ENCODE measurements at regions not wholly inside any gene's neighbourhood (a gene's known extent, or its start where the extent isn't known, plus 50 kb on each side); places are given as distances from the start of the nearest gene placed in this dataset.

DNA sequence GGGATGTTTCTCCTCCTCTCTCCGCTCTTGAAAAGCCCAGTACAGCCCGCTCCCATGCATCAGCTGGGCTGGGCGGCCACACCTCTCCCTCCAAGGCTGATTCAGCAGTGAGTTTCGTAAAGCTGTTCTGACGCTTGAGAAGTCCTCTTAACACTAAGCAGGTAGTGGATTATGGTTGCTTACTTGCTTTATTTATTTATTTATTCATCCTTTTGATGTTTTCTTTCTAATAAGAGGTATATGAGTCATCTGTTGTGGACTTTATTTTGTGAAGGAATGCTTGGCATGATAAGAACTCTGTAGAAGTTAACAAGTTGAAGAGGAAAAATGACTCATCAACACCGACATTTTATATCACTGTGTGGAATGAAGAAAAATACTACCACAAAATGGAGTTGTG is 285.0 kb downstream of the SQOR start:
- H3K36me3 Mint-ChIP-seq (ENCODE audit: low read depth, unreplicated experiment), result no peaks in the 10 kb centered on the region
- peaks cover 7% of the 10 kb centered on the region for H3K4me1 Mint-ChIP-seq (ENCODE audit: low read depth, unreplicated experiment)
- Histone ChIP-seq H3K79me2 (ENCODE audit: insufficient read depth, low read length) (no peaks in the 10 kb centered on the region), H3K27ac (ENCODE audit: low read depth, low read length) (no peak overlapping the region), H2AFZ (ENCODE audit: low read depth, low read length) (no peak overlapping the region), H3K4me2 (ENCODE audit: low read length) (no peak overlapping the region), H3K4me1 (ENCODE audit: insufficient read depth, low read length) (peaks cover 3% of the 10 kb centered on the region), H3K27me3 (ENCODE audit: insufficient read depth, low read length) (no peaks in the 10 kb centered on the region), H3K9ac (ENCODE audit: low read length) (no peak overlapping the region), H3K36me3 (ENCODE audit: insufficient read depth, low read length) (no peaks in the 10 kb centered on the region), H3K9me3 (ENCODE audit: insufficient read depth, low read depth, low read length) (peaks cover 2% of the 10 kb centered on the region), H3K4me3 (ENCODE audit: insufficient read depth, low read depth, low read length) (no peak overlapping the region), H4K20me1 (ENCODE audit: insufficient read depth, low read length) (no peaks in the 10 kb centered on the region)
- H3K27me3 Mint-ChIP-seq (ENCODE audit: low read depth, unreplicated experiment), result no peaks in the 10 kb centered on the region
- TF ChIP-seq EZH2 (IDR thresholded peaks at IDR 0.05; ENCODE audit: insufficient read depth, low read length), result no peak
- TF ChIP-seq, protein P1, sequence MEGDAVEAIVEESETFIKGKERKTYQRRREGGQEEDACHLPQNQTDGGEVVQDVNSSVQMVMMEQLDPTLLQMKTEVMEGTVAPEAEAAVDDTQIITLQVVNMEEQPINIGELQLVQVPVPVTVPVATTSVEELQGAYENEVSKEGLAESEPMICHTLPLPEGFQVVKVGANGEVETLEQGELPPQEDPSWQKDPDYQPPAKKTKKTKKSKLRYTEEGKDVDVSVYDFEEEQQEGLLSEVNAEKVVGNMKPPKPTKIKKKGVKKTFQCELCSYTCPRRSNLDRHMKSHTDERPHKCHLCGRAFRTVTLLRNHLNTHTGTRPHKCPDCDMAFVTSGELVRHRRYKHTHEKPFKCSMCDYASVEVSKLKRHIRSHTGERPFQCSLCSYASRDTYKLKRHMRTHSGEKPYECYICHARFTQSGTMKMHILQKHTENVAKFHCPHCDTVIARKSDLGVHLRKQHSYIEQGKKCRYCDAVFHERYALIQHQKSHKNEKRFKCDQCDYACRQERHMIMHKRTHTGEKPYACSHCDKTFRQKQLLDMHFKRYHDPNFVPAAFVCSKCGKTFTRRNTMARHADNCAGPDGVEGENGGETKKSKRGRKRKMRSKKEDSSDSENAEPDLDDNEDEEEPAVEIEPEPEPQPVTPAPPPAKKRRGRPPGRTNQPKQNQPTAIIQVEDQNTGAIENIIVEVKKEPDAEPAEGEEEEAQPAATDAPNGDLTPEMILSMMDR (IDR thresholded peaks at IDR 0.05; ENCODE audit: insufficient read depth, low read depth, low read length), result no peak
- FAIRE-seq (no peak), DNase-seq (ENCODE audit: low read depth) (peak; percentile 71)
- H3K27ac Mint-ChIP-seq (ENCODE audit: unreplicated experiment), result peak overlapping the region; percentile 77
- no peak overlapping the region for H3K4me3 Mint-ChIP-seq (ENCODE audit: unreplicated experiment)
- peaks cover 2% of the 10 kb centered on the region for H3K9me3 Mint-ChIP-seq (ENCODE audit: unreplicated experiment)

DNA sequence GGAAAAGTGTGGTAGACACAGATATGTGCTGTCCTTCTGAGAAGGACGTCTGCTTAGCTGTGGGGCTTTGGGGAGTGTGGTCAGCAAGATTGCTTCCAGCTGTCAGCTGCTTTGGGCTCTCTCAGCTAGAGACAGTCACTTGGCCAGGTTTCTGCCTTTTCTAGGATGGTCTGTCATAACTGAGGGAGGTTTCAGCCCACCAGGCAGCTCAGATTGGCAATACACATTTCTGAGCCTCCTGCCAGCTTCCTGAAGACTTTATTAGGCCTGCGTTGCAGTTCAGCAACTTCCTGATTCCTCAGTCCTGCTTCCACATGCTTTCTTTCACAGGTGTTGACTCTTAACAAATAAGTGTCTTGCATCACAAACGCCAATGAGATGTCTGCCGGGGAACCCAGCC is 286.5 kb downstream of the SQOR start:
- no peaks in the 10 kb centered on the region for H3K36me3 Mint-ChIP-seq (ENCODE audit: low read depth, unreplicated experiment)
- Histone ChIP-seq H3K9ac (ENCODE audit: low read length) (no peak overlapping the region), H4K20me1 (ENCODE audit: insufficient read depth, low read length) (no peaks in the 10 kb centered on the region), H2AFZ (ENCODE audit: low read depth, low read length) (peak overlapping the region; percentile 47), H3K9me3 (ENCODE audit: insufficient read depth, low read depth, low read length) (peaks cover 2% of the 10 kb centered on the region), H3K36me3 (ENCODE audit: insufficient read depth, low read length) (no peaks in the 10 kb centered on the region), H3K27me3 (ENCODE audit: insufficient read depth, low read length) (no peaks in the 10 kb centered on the region), H3K79me2 (ENCODE audit: insufficient read depth, low read length) (no peaks in the 10 kb centered on the region), H3K4me3 (ENCODE audit: insufficient read depth, low read depth, low read length) (no peak overlapping the region), H3K4me2 (ENCODE audit: low read length) (no peak overlapping the region), H3K27ac (ENCODE audit: low read depth, low read length) (no peak overlapping the region), H3K4me1 (ENCODE audit: insufficient read depth, low read length) (peaks cover 3% of the 10 kb centered on the region)
- DNase-seq (ENCODE audit: low read depth), result no peak
- peaks cover 2% of the 10 kb centered on the region for H3K9me3 Mint-ChIP-seq (ENCODE audit: unreplicated experiment)
- H3K4me3 Mint-ChIP-seq (ENCODE audit: unreplicated experiment), result no peak overlapping the region
- peak overlapping the region; percentile 58 for H3K27ac Mint-ChIP-seq (ENCODE audit: unreplicated experiment)
- H3K4me1 Mint-ChIP-seq (ENCODE audit: low read depth, unreplicated experiment), result peaks cover 7% of the 10 kb centered on the region
- TF ChIP-seq, protein P1 (IDR thresholded peaks at IDR 0.05; ENCODE audit: insufficient read depth, low read depth, low read length), result no peak
- FAIRE-seq, result no peak
- no peaks in the 10 kb centered on the region for H3K27me3 Mint-ChIP-seq (ENCODE audit: low read depth, unreplicated experiment)

DNA sequence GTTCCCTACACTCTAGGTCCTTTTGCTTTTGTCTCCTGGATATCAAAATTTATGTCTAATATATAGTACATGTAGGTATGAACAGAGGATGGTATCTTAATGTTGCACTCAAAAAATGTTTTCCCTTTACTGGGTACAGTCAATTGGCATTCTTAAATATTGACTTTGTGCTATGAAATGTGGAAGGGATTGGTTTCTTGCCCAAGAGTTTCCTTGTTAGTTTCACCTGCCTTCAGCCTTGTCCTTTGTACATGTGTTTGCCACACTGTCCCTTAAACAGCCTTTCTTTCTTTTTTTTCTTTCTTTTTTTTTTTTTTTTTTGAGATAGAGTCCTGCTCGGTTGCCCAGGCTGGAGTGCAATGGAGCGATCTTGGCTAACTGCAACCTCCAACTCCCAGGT is 287.1 kb downstream of the SQOR start:
- Histone ChIP-seq H3K4me3 (ENCODE audit: insufficient read depth, low read depth, low read length) (no peak overlapping the region), H3K27me3 (ENCODE audit: insufficient read depth, low read length) (no peaks in the 10 kb centered on the region), H3K9ac (ENCODE audit: low read length) (no peak overlapping the region), H3K27ac (ENCODE audit: low read depth, low read length) (no peak overlapping the region), H4K20me1 (ENCODE audit: insufficient read depth, low read length) (no peaks in the 10 kb centered on the region), H3K79me2 (ENCODE audit: insufficient read depth, low read length) (no peaks in the 10 kb centered on the region), H3K36me3 (ENCODE audit: insufficient read depth, low read length) (no peaks in the 10 kb centered on the region), H2AFZ (ENCODE audit: low read depth, low read length) (no peak overlapping the region), H3K4me1 (ENCODE audit: insufficient read depth, low read length) (peaks cover 3% of the 10 kb centered on the region), H3K9me3 (ENCODE audit: insufficient read depth, low read depth, low read length) (peaks cover 2% of the 10 kb centered on the region), H3K4me2 (ENCODE audit: low read length) (no peak overlapping the region)
- Mint-ChIP-seq H3K4me1 (ENCODE audit: low read depth, unreplicated experiment) (peaks cover 7% of the 10 kb centered on the region), H3K4me3 (ENCODE audit: unreplicated experiment) (no peak overlapping the region), H3K27ac (ENCODE audit: unreplicated experiment) (no peak overlapping the region), H3K36me3 (ENCODE audit: low read depth, unreplicated experiment) (no peaks in the 10 kb centered on the region), H3K27me3 (ENCODE audit: low read depth, unreplicated experiment) (no peaks in the 10 kb centered on the region), H3K9me3 (ENCODE audit: unreplicated experiment) (peaks cover 2% of the 10 kb centered on the region)
- no peak for TF ChIP-seq EZH2 (IDR thresholded peaks at IDR 0.05; ENCODE audit: insufficient read depth, low read length)
- TF ChIP-seq, protein P1 (IDR thresholded peaks at IDR 0.05; ENCODE audit: insufficient read depth, low read depth, low read length), result no peak
- no peak for DNase-seq (ENCODE audit: low read depth)
- no peak for FAIRE-seq

Data from astrocyte (in vitro differentiated cells and primary cell).